ENCODE measurements at regions not wholly inside any gene's neighbourhood (a gene's known extent, or its start where the extent isn't known, plus 50 kb on each side); places are given as distances from the start of the nearest gene placed in this dataset.

DNA sequence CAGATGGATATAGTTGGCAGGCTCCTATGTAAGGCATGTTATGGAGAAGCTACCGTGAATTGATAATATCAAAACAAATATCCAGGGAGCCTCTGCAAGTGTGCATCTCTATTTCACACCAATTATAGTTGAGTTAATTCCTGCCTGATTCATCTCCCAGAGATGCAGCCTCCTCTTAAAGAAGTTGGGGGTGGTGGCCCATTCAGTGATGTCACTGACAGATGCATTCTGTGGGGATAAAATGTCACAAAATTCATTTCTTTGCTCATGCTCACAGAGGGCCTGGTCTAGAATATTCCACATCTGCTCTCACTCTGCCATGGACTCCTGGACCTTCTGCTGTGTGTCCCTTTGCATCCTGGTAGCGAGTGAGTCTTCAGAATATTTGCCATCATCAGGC lies 189.1 kb upstream of the PRSS1 start:
- Histone ChIP-seq H3K36me3 (replicated peaks; ENCODE audit: control insufficient read depth, insufficient read depth, low read length) (no peaks in the 10 kb centered on the region), H3K27me3 (ENCODE audit: control insufficient read depth, insufficient read depth, low read length) (no peaks in the 10 kb centered on the region), H3K4me3 (ENCODE audit: insufficient read depth, low read depth, low read length) (no peak overlapping the region)
- no peak for DNase-seq

- no peak overlapping the region for H3K4me3 ChIP-seq (ENCODE audit: insufficient read depth, low read depth, low read length)
- peak; percentile 48 for DNase-seq
- no peaks in the 10 kb centered on the region for H3K36me3 ChIP-seq (replicated peaks; ENCODE audit: control insufficient read depth, insufficient read depth, low read length)
- H3K27me3 ChIP-seq (ENCODE audit: control insufficient read depth, insufficient read depth, low read length) = no peaks in the 10 kb centered on the region
Measured at GRCh38 chr7:142557971-142558582, 191.2 kb upstream of the PRSS1 start.

DNA sequence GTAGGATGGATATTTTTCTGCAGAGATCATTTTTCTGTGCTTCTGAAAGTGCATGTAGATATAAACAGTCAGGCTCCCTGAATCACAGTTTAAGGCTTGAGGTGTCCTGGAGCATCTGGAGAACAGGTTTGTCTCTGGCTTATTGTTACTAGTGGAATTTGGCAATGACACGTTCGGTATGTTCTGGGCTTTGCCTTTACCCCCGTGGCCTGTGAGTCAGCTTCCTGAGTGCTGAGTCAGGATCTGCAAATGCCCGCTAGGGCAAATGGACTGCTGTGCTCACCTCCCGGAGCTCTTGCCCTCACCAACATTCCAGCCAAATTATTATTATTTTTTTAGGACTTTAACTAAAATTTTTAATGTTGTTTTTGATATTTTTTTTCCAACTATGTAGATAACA lies 192.5 kb upstream of the PRSS1 start:
- peak; percentile 16 for DNase-seq
- no peaks in the 10 kb centered on the region for H3K36me3 ChIP-seq (replicated peaks; ENCODE audit: control insufficient read depth, insufficient read depth, low read length)

DNA sequence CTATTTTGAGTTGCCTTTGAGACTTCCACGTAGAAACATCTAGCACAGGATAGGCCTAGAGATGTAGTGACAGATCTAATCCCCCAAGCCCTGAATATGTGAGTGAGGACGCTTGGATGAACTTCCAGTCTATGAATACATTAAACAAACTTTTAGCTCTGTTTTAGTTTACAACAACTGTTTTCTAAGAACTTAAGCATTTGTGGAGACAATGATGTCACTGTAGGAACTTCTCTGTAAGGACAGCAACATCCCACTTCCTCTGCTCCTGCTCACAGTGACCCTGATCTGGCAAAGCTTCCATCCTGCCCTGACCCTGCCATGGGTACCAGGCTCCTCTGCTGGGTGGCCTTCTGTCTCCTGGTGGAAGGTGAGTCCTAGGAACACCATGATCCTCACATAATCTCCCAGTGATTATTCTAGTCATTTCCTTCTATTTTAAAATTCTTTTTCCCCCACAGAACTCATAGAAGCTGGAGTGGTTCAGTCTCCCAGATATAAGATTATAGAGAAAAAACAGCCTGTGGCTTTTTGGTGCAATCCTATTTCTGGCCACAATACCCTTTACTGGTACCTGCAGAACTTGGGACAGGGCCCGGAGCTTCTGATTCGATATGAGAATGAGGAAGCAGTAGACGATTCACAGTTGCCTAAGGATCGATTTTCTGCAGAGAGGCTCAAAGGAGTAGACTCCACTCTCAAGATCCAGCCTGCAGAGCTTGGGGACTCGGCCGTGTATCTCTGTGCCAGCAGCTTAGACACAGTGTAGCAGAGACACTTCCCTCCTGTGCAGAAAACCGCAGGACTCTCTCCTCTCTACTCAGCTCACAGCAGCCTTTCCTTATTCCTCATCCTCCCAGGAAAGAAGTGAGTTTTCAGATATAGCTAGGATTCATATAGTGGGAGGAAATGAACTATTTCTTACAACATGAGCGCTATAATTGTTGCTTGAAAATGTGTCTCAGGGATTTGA lies 194.4 kb upstream of the PRSS1 start:
- Histone ChIP-seq H3K4me3 (ENCODE audit: insufficient read depth, low read depth, low read length) (no peak overlapping the region), H3K36me3 (replicated peaks; ENCODE audit: control insufficient read depth, insufficient read depth, low read length) (no peaks in the 10 kb centered on the region), H3K27me3 (ENCODE audit: control insufficient read depth, insufficient read depth, low read length) (no peaks in the 10 kb centered on the region)
- DNase-seq = no peak

More for the DNA sequence above, 192.5 kb upstream of the PRSS1 start:
- H3K27me3 ChIP-seq (ENCODE audit: control insufficient read depth, insufficient read depth, low read length) = no peaks in the 10 kb centered on the region
- no peak overlapping the region for H3K4me3 ChIP-seq (ENCODE audit: insufficient read depth, low read depth, low read length)

- Histone ChIP-seq H3K27me3 (ENCODE audit: control insufficient read depth, insufficient read depth, low read length) (no peaks in the 10 kb centered on the region), H3K36me3 (replicated peaks; ENCODE audit: control insufficient read depth, insufficient read depth, low read length) (no peaks in the 10 kb centered on the region), H3K4me3 (ENCODE audit: insufficient read depth, low read depth, low read length) (no peak overlapping the region)
- DNase-seq = no peak
Measured at GRCh38 chr7:142553216-142553615, 196.1 kb upstream of the PRSS1 start.

GRCh38 chr7:142548978-142549377 lies 200.3 kb upstream of the PRSS1 start:
- DNase-seq = no peak
- Histone ChIP-seq H3K36me3 (replicated peaks; ENCODE audit: control insufficient read depth, insufficient read depth, low read length) (no peaks in the 10 kb centered on the region), H3K27me3 (ENCODE audit: control insufficient read depth, insufficient read depth, low read length) (no peaks in the 10 kb centered on the region)

DNA sequence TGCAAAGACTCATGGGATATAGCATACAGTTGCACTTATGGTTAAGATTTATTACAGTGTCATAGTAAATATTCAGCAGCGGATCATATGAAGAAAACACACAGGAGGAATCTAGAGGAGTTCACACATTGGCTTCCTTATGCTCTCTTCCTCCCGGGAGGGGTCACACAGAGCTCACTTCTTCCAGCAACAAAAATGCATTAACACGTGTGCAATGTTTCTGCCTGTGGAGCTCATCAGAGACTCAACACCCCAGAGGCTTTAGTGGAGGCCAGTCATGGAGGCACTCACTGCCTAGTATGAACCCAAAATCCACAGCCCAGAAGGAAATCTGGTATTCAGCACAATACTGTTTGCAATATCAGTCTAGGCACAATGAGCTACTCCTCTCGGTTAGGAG lies 202.8 kb upstream of the PRSS1 start:
- no peaks in the 10 kb centered on the region for H3K36me3 ChIP-seq (replicated peaks; ENCODE audit: control insufficient read depth, insufficient read depth, low read length)
- no peak overlapping the region for H3K4me3 ChIP-seq (ENCODE audit: insufficient read depth, low read depth, low read length)
- H3K27me3 ChIP-seq (ENCODE audit: control insufficient read depth, insufficient read depth, low read length) = no peaks in the 10 kb centered on the region
- no peak for DNase-seq

More at GRCh38 chr7:142548978-142549377, 200.3 kb upstream of the PRSS1 start:
- H3K4me3 ChIP-seq (ENCODE audit: insufficient read depth, low read depth, low read length) = no peak overlapping the region

- no peaks in the 10 kb centered on the region for H3K27me3 ChIP-seq (ENCODE audit: control insufficient read depth, insufficient read depth, low read length)
- no peak overlapping the region for H3K4me3 ChIP-seq (ENCODE audit: insufficient read depth, low read depth, low read length)
- H3K36me3 ChIP-seq (replicated peaks; ENCODE audit: control insufficient read depth, insufficient read depth, low read length) = no peaks in the 10 kb centered on the region
- no peak for DNase-seq
Measured at GRCh38 chr7:142542942-142543341, 206.3 kb upstream of the PRSS1 start.

GRCh38 chr7:142542105-142542504 lies 207.2 kb upstream of the PRSS1 start:
- H3K4me3 ChIP-seq (ENCODE audit: insufficient read depth, low read depth, low read length) = no peak overlapping the region
- H3K36me3 ChIP-seq (replicated peaks; ENCODE audit: control insufficient read depth, insufficient read depth, low read length) = no peaks in the 10 kb centered on the region
- DNase-seq = no peak
- H3K27me3 ChIP-seq (ENCODE audit: control insufficient read depth, insufficient read depth, low read length) = no peaks in the 10 kb centered on the region

DNA sequence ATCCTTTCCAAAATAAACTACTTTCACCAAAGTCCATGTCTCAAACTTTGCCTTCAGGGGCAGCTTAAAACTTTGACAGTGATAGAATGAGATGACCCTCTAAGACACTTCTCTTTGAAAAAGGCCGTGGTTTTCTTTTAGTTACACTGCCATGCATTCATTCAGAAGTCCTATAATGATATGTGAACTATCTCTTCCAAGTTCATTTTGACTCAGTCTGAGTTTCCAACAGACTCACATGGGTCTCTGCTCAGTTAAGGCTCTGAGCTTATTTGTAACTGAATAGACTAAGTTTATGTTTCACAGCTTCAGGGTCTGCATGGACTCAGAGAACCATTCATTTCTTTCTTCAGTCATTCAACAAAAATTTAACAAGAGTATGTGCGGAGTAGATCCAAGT lies 208.9 kb upstream of the PRSS1 start:
- DNase-seq = no peak
- H3K36me3 ChIP-seq (replicated peaks; ENCODE audit: control insufficient read depth, insufficient read depth, low read length) = no peaks in the 10 kb centered on the region
- no peaks in the 10 kb centered on the region for H3K27me3 ChIP-seq (ENCODE audit: control insufficient read depth, insufficient read depth, low read length)
- H3K4me3 ChIP-seq (ENCODE audit: insufficient read depth, low read depth, low read length) = no peak overlapping the region

DNA sequence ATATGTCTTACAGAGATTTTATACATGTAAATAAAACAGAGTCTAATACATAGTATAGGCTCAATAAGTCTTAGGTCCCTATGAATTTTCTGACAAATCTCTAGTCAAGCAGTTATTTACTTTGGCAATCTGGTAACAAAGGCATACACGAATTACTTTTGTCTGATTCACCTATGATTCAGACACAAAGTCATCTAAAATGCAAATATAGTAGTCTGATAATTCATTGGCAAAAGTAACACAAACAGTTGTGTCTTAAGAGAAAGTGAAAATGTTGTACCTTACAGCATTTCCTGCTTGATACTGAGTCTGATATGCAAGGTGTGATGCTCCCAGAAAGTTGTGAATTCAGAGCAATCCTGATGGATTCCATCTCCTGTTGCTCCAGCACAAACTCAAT lies 209.4 kb upstream of the PRSS1 start:
- H3K36me3 ChIP-seq (replicated peaks; ENCODE audit: control insufficient read depth, insufficient read depth, low read length) = no peaks in the 10 kb centered on the region
- no peak for DNase-seq

GRCh38 chr7:142537760-142538159 lies 211.5 kb upstream of the PRSS1 start:
- Histone ChIP-seq H3K4me3 (ENCODE audit: insufficient read depth, low read depth, low read length) (no peak overlapping the region), H3K27me3 (ENCODE audit: control insufficient read depth, insufficient read depth, low read length) (no peaks in the 10 kb centered on the region), H3K36me3 (replicated peaks; ENCODE audit: control insufficient read depth, insufficient read depth, low read length) (no peaks in the 10 kb centered on the region)
- DNase-seq = no peak

More for the DNA sequence above, 209.4 kb upstream of the PRSS1 start:
- Histone ChIP-seq H3K4me3 (ENCODE audit: insufficient read depth, low read depth, low read length) (no peak overlapping the region), H3K27me3 (ENCODE audit: control insufficient read depth, insufficient read depth, low read length) (no peaks in the 10 kb centered on the region)

- Histone ChIP-seq H3K4me3 (ENCODE audit: insufficient read depth, low read depth, low read length) (no peak overlapping the region), H3K36me3 (replicated peaks; ENCODE audit: control insufficient read depth, insufficient read depth, low read length) (no peaks in the 10 kb centered on the region), H3K27me3 (ENCODE audit: control insufficient read depth, insufficient read depth, low read length) (no peaks in the 10 kb centered on the region)
- DNase-seq = peak; percentile 55
Measured at GRCh38 chr7:142535123-142535779, 214.0 kb upstream of the PRSS1 start.

GRCh38 chr7:142534726-142535122 lies 214.5 kb upstream of the PRSS1 start:
- Histone ChIP-seq H3K27me3 (ENCODE audit: control insufficient read depth, insufficient read depth, low read length) (no peaks in the 10 kb centered on the region), H3K36me3 (replicated peaks; ENCODE audit: control insufficient read depth, insufficient read depth, low read length) (no peaks in the 10 kb centered on the region), H3K4me3 (ENCODE audit: insufficient read depth, low read depth, low read length) (no peak overlapping the region)
- no peak for DNase-seq

GRCh38 chr7:142533920-142534319 lies 215.4 kb upstream of the PRSS1 start:
- Histone ChIP-seq H3K36me3 (replicated peaks; ENCODE audit: control insufficient read depth, insufficient read depth, low read length) (no peaks in the 10 kb centered on the region), H3K4me3 (ENCODE audit: insufficient read depth, low read depth, low read length) (no peak overlapping the region), H3K27me3 (ENCODE audit: control insufficient read depth, insufficient read depth, low read length) (no peaks in the 10 kb centered on the region)
- no peak for DNase-seq

Measured in H7 (cell line).